ENCODE measurements at regions not wholly inside any gene's neighbourhood (a gene's known extent, or its start where the extent isn't known, plus 50 kb on each side); places are given as distances from the start of the nearest gene placed in this dataset.
A peak's percentile ranks its signal among the peaks of the same experiment; 100 is the strongest.
"Not testable (repeated sequence)": the region's sequence is repeated elsewhere in the genome, so short reads cannot be mapped to it uniquely, and the experiment has no call there.

DNA sequence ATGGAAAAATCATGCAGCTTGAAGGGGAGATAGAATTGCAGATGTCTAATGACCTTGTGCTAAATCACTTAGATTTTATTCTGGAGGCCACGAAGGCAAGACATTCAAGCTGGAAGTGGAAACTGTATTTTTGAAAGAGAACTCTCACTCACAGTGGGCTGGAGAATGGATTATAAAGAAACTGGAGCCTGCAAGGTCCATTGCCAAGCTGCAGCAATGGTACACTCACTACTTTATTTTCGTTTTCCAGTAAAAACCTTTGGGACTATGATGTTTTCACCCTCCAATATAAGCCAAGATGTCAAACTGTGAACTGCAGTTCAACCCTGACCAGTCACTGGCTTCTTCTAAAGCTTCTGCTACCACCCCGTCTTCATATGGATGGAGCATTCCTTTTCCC lies 62.0 kb downstream of the SKIDA1 start:
- Mint-ChIP-seq H3K4me3 (no peak overlapping the region), H3K27me3 (peaks cover 3% of the 10 kb centered on the region), H3K27ac (no peak overlapping the region), H3K9me3 (peaks cover 2% of the 10 kb centered on the region), H3K36me3 (no peaks in the 10 kb centered on the region), H3K4me1 (no peaks in the 10 kb centered on the region)
- no peak for ATAC-seq (ENCODE audit: low read depth)
- DNase-seq: no peak
- POLR2A ChIA-PET: no interaction called here

DNA sequence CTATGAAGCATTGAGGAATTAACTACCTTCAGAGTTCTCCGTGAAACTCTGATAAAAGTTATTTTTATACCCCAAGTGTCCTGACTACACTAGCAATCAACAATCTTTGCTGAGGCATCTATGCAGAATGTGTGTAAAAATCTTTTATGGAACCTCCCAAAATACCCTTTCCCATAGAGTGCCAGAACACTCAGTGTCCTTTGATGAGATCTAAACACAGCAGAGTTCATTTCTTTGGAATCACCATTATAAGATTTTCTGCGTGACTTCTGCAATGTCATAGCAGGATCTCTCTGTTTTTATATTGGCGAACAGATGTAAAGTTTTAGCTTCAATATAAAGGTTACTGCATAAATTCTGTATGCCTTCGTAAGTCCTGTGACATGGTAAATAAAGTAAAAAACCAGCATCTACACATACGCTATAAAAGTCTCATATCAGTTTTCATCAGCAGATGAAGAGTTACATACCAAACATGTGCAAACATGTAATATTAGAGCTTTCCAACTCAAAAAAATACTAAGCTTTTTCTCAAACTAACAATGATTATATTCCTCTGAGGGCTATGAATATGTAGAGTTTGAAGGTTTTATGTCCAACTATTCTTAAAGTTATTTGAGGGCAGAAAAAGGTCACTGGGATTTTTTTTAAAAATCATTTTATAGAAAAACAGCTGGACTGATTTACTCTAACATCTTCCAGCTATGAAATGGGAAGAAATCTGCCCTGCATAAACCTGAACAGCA lies 67.2 kb downstream of the SKIDA1 start:
- Mint-ChIP-seq H3K36me3 (no peaks in the 10 kb centered on the region), H3K4me1 (no peaks in the 10 kb centered on the region), H3K9me3 (peaks cover 4% of the 10 kb centered on the region), H3K27ac (no peak overlapping the region), H3K4me3 (no peak overlapping the region), H3K27me3 (peaks cover 3% of the 10 kb centered on the region)
- DNase-seq: no peak
- no peak for ATAC-seq (ENCODE audit: low read depth)
- POLR2A ChIA-PET: no interaction called here

DNA sequence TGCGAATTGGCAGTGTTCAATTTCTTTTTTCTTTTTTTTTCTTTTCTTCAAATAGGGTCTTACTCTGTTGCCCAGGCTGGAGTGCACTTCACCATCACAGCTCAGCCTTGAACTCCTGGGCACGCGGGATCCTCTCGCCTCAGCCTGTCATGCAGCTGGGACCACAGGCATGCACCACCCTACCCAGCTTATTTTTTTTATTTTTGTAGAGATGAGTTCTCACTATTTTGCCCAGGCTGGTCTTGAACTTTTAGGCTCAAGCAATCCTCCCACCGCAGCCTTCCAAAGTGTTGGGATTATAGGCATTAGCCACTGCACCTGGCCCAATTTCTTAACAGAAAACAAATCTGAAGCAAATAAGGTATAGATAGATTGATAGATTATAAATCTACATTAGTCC lies 69.3 kb downstream of the SKIDA1 start:
- H3K27me3 Mint-ChIP-seq: no peaks in the 10 kb centered on the region
- no peaks in the 10 kb centered on the region for H3K36me3 Mint-ChIP-seq
- POLR2A ChIA-PET: no interaction called here
- DNase-seq (no peak), ATAC-seq (ENCODE audit: low read depth) (no peak)
- H3K4me1 Mint-ChIP-seq: no peaks in the 10 kb centered on the region
- H3K4me3 Mint-ChIP-seq: no peak overlapping the region
- peaks cover 4% of the 10 kb centered on the region for H3K9me3 Mint-ChIP-seq
- no peak overlapping the region for H3K27ac Mint-ChIP-seq

DNA sequence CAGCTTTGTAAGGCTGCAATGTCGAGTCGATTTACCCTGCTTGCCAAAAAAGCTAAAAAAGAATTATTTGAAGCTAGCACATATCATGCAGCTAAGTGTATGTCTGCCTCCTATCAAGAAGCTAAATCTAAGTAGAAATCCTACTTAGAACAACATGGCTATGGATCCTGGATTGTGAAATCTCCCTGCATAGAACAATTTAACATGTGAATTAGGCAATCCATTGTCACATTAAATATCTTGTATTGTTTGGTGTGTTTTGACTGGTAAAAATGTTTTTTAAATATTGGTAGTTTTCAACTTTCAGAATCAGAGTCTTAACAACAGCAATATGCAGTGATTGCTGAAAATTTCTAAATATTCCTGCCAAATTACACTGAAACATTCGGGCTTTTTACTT lies 73.3 kb downstream of the SKIDA1 start:
- POLR2A ChIA-PET: no interaction called here
- Mint-ChIP-seq H3K4me3 (no peak overlapping the region), H3K27ac (no peak overlapping the region), H3K36me3 (no peaks in the 10 kb centered on the region), H3K27me3 (no peaks in the 10 kb centered on the region), H3K9me3 (no peaks in the 10 kb centered on the region), H3K4me1 (no peaks in the 10 kb centered on the region)
- no peak for ATAC-seq (ENCODE audit: low read depth)
- no peak for DNase-seq

DNA sequence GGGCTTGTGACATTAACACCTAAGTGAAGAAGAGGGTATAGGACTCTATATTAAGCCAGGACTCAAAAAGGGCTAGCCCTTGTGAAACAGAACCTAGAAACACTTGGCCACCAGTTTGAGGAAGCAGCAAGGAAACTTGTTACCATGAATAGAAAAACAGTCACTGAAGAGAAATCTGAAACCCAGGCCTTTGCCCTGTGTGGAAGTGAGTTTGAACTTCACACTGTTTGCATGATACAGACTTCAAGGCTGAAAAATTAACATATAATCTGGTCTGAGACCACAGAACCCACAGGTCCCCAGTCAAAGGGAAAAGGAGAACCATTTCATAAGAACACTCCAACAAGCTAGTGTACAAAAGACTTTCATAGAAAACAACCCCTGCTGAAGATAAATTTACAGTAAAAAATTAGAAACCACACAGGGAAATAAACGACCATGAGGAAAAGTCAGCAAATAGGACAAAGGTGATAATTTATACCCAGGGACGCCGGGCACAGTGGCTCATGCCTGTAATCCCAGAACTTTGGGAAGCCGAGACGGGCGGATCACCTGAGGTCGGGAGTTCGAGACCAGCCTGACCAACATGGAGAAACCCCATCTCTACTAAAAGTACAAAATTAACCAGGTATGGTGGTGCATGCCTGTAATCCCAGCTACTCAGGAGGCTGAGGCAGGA lies 76.1 kb downstream of the SKIDA1 start:
- no peaks in the 10 kb centered on the region for H3K4me1 Mint-ChIP-seq
- POLR2A ChIA-PET: no interaction called here
- no peaks in the 10 kb centered on the region for H3K9me3 Mint-ChIP-seq
- H3K4me3 Mint-ChIP-seq: no peak overlapping the region
- no peak overlapping the region for H3K27ac Mint-ChIP-seq
- ATAC-seq (ENCODE audit: low read depth) (no peak), DNase-seq (no peak)
- no peaks in the 10 kb centered on the region for H3K36me3 Mint-ChIP-seq
- H3K27me3 Mint-ChIP-seq: peaks cover 2% of the 10 kb centered on the region

DNA sequence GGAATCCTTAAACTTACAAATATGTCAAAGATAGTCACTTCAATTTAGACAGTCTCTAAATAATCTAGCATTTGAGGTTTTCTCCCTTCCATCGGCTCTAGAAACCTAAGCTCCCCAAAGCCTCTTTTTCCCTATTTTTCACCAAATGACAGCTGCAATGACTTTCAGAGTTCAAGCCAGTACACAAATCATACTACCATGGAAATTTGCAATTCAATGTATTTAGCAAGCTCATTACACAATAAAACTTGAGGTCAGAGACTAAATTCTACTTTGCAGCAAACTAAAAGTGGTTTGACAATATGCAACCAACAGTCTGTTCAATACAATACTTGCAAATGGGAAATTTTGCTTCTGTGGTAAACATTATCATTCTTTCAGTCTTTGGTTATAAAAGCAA lies 80.3 kb downstream of the SKIDA1 start:
- peaks cover 2% of the 10 kb centered on the region for H3K27me3 Mint-ChIP-seq
- no peaks in the 10 kb centered on the region for H3K36me3 Mint-ChIP-seq
- no peak for DNase-seq
- ATAC-seq (ENCODE audit: low read depth): no peak
- no peaks in the 10 kb centered on the region for H3K9me3 Mint-ChIP-seq
- H3K4me1 Mint-ChIP-seq: no peaks in the 10 kb centered on the region
- no peak overlapping the region for H3K27ac Mint-ChIP-seq
- POLR2A ChIA-PET: no interaction called here
- no peak overlapping the region for H3K4me3 Mint-ChIP-seq

DNA sequence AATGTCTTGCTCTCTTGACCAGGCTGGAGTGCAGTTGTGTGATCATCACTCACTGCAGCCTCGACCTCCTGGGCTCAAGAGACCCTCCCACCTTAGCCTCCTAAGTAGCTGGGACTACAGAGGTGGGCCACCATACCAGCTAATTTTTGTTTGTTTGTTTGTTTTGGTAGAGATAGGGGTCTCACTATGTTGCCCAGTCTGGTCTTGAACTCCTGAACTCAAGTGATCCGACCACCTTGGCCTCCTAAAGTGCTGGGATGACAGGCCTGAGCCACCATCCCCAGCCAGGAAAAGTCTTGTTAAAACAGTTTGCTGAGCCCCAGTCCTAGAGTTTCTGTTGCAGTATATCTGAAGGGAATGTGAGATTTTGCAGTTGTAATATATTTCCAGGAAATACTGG lies 83.9 kb downstream of the SKIDA1 start:
- ATAC-seq (ENCODE audit: low read depth): no peak
- Mint-ChIP-seq H3K4me3 (no peak overlapping the region), H3K9me3 (no peaks in the 10 kb centered on the region), H3K4me1 (no peaks in the 10 kb centered on the region), H3K36me3 (no peaks in the 10 kb centered on the region), H3K27me3 (peaks cover 2% of the 10 kb centered on the region), H3K27ac (no peak overlapping the region)
- no peak for DNase-seq
- POLR2A ChIA-PET: no interaction called here

DNA sequence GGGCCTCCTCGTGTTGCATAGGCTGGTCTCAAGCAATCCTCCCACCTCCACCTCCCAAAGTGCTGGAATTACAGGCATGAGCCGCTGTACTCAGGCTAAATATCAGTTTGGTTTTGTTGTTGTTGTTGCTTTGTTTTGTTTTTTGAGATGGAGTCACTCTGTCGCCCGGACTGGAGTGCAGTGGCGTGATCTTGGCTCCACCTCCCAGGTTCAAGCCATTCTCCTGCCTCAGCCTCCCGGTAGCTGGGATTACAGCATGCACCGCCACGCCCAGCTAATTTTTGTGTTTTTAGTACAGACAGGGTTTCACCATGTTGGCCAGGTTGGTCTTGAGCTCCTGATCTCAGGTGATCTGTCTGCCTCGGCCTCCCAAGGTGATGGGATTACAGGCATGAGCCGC lies 86.6 kb downstream of the SKIDA1 start:
- POLR2A ChIA-PET: not testable (repeated sequence)

DNA sequence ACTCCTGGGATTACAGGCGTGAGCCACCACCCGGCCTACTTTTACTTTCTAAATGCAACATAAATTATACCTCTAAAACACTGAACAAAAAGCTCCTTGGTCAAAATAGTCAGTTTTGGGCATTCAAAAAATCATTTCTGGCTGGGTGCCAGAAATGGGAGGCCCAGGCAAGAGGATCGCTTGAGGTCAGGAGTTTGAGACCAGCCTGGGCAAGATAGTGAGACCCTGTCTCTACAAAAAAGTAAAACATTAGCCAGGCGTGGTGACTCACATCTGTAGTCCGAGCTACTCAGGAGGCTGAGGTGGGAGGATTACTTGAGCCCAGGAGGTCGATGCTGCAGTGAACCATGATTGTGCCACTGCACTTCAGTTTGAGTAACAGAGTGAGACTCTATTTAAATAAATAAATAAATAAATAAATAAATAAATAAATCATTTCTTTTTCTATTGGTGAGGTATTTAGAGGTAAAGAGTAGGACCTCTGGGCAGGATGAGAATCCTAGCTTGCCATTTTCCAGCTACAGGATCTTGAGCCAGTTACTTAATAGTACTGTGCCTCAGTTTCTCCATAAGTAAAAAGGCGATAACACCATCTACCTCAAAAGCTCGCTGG lies 87.6 kb downstream of the SKIDA1 start:
- H3K4me1 Mint-ChIP-seq: no peaks in the 10 kb centered on the region
- ATAC-seq (ENCODE audit: low read depth): no peak

More for the DNA sequence above, 86.6 kb downstream of the SKIDA1 start:
- not testable (repeated sequence) for H3K27ac Mint-ChIP-seq; H3K4me3 Mint-ChIP-seq; H3K4me1 Mint-ChIP-seq; H3K9me3 Mint-ChIP-seq; H3K36me3 Mint-ChIP-seq; H3K27me3 Mint-ChIP-seq; DNase-seq; ATAC-seq (ENCODE audit: low read depth)

DNA sequence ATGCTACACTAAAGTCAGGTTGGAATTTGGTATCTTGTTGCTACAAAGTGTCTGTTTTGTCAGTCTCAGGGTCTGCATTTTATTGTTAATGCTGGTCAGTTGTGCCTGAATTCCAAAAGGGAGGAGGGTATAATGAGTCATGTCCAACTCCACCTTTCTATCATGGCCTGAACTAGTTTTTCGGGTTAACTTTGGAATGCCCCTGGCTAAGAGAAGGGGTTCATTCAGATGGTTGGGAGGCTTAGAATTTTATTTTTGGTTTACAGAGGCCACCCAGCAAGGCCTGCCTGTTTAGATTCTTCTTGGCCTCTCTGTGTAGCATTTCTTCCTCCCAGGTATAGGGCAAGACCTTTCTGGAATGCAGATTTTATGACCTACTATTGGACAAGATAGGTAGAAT lies 93.2 kb downstream of the SKIDA1 start:
- no peaks in the 10 kb centered on the region for H3K27me3 Mint-ChIP-seq
- ATAC-seq (ENCODE audit: low read depth): no peak
- H3K27ac Mint-ChIP-seq: no peak overlapping the region
- no peaks in the 10 kb centered on the region for H3K36me3 Mint-ChIP-seq
- POLR2A ChIA-PET: no interaction called here
- peaks cover 2% of the 10 kb centered on the region for H3K4me1 Mint-ChIP-seq
- H3K4me3 Mint-ChIP-seq: no peak overlapping the region
- peaks cover 3% of the 10 kb centered on the region for H3K9me3 Mint-ChIP-seq
- no peak for DNase-seq

More for the DNA sequence above, 87.6 kb downstream of the SKIDA1 start:
- H3K4me3 Mint-ChIP-seq: no peak overlapping the region
- H3K9me3 Mint-ChIP-seq: no peaks in the 10 kb centered on the region
- no peaks in the 10 kb centered on the region for H3K36me3 Mint-ChIP-seq
- POLR2A ChIA-PET: no interaction called here
- no peaks in the 10 kb centered on the region for H3K27me3 Mint-ChIP-seq
- no peak for DNase-seq
- no peak overlapping the region for H3K27ac Mint-ChIP-seq

DNA sequence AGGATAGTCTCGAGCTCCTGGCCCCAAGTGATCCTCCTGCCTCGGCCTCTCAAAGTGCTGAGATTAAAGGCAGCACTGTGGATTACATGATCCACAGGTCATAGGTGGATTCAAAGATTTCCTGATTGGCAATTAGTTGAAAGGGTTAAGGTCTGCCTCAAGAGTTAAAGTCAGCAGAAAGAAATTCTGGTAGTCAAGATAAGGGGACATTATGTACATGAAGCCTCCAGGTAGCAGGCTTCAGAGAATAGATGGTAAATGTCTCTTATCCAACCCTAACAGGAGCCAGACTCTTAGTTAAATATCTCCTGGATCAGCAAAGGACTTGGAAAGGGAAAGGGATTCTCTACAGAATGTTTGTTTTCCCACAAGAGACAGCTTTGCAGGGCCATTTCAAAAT lies 93.7 kb downstream of the SKIDA1 start:
- H3K36me3 Mint-ChIP-seq: no peaks in the 10 kb centered on the region
- H3K27ac Mint-ChIP-seq: no peak overlapping the region
- no peak for ATAC-seq (ENCODE audit: low read depth)
- H3K9me3 Mint-ChIP-seq: peaks cover 3% of the 10 kb centered on the region
- peaks cover 2% of the 10 kb centered on the region for H3K4me1 Mint-ChIP-seq
- no peak for DNase-seq
- H3K27me3 Mint-ChIP-seq: no peaks in the 10 kb centered on the region
- POLR2A ChIA-PET: no interaction called here
- H3K4me3 Mint-ChIP-seq: no peak overlapping the region

DNA sequence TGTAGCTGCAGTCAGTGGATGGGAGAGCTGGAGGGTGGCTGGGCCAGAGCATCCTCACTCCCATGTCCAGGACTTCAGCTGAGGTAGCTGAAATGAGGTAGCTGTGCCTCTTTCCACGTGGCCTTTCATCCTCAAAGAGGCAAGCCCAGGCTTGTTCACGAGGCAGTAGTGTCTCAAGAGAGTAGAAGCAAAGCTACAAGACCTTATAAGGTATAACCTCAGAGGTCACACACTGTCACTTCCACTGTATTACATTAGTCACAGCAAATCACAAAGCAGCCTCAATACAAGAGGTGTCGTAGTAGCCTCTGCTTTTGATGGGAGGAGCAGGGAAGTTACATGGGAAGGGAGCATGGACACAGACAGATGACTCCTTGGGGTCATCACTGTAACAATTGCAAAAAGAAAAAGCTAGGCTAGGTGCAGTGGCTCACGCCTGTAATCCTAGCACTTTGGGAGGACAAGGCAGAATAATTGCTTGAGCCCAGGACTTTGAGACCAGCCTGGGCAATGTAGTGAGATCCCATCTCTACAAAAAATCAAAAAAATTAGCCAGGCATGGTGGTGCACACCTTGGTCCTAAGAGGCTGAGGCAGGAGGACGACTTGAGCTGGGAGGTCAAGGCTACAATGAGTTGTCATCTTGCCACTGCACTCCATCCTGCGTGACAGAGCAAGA lies 97.5 kb downstream of the SKIDA1 start:
- POLR2A ChIA-PET: no interaction called here
- DNase-seq: no peak
- no peaks in the 10 kb centered on the region for H3K27me3 Mint-ChIP-seq
- no peaks in the 10 kb centered on the region for H3K36me3 Mint-ChIP-seq
- peaks cover 8% of the 10 kb centered on the region for H3K9me3 Mint-ChIP-seq
- peaks cover 2% of the 10 kb centered on the region for H3K4me1 Mint-ChIP-seq
- H3K4me3 Mint-ChIP-seq: no peak overlapping the region
- ATAC-seq (ENCODE audit: low read depth): no peak
- H3K27ac Mint-ChIP-seq: peak overlapping the region; percentile 9

DNA sequence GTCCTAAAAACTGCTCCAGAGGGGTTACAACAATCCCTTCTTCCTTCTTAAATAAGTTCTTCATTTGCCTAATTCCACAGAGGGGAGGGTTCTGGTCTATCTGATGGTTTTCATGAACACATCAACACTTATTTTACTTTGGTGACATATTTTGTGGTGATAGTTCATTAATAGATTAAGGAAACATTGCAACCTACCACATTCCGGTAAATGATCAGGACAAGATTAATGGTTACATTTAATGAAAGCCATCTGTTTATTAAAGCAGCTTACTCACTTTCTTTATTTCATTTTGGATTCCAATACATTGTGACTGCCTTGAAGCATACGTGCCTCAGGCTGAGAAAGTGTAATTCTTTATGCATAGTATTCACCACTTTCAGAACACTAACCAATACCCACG lies 101.0 kb downstream of the SKIDA1 start:
- DNase-seq: no peak
- POLR2A ChIA-PET: no interaction called here
- peaks cover 2% of the 10 kb centered on the region for H3K4me1 Mint-ChIP-seq

DNA sequence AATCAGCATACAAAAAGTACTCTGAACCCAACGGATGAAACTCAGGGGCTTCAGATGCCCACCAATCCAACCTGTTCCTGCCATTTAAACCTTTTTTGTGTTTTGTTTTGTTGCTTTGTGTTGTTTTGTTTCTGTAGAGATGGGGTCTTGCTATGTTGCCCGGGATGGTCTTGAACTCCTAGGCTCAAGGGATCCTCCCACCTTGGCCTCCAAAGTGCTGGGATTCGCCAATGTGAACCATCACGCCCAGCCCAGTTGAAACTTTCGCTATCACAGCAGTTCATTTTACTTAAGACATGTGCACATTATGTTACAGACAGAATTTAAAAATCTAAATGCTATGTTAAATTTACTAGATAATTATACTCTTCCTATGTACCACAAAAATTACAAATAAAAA lies 101.6 kb downstream of the SKIDA1 start:
- DNase-seq (no peak), ATAC-seq (ENCODE audit: low read depth) (no peak)
- Mint-ChIP-seq H3K9me3 (peaks cover 8% of the 10 kb centered on the region), H3K27me3 (peaks cover 2% of the 10 kb centered on the region), H3K36me3 (no peaks in the 10 kb centered on the region), H3K4me3 (no peak overlapping the region), H3K27ac (no peak overlapping the region), H3K4me1 (peaks cover 2% of the 10 kb centered on the region)
- POLR2A ChIA-PET: interaction anchor here (0.6 kb wide), 1 partner anchor 9 kb away, joined by 4 read pairs; no protein-coding TSS in a partner anchor

More for the DNA sequence above, 101.0 kb downstream of the SKIDA1 start:
- Mint-ChIP-seq H3K27me3 (peaks cover 2% of the 10 kb centered on the region), H3K27ac (no peak overlapping the region), H3K36me3 (no peaks in the 10 kb centered on the region), H3K9me3 (peaks cover 8% of the 10 kb centered on the region), H3K4me3 (no peak overlapping the region)
- no peak for ATAC-seq (ENCODE audit: low read depth)

All from activated naive CD8-positive, alpha-beta T cell treated with anti-CD3 and anti-CD28 coated beads, Interleukin-2, amount 10 ng/mL, durations not matched to agents 7 days and 5 days (primary cell).